MM.1S (cell line): ENCODE measurements at regions not wholly inside any gene's neighbourhood (a gene's known extent, or its start where the extent isn't known, plus 50 kb on each side); places are given as distances from the start of the nearest gene placed in this dataset.

Experiments
- CTCF ChIP-seq: fragments of 300-600 bp; sonication (generic); IDR thresholded peaks from 2 replicates; pipeline ENCODE4 v1.5.1; 2016; ENCODE audit warnings: antibody characterized with exemption, low read length, mixed read lengths
- EZH2 ChIP-seq: fragments of 300-600 bp; sonication (generic); optimal IDR thresholded peaks from 2 replicates; pipeline ENCODE3; 2017; ENCODE audit warnings: low read depth, mild to moderate bottlenecking, antibody characterized with exemption, low read length, mixed read lengths

- TF ChIP-seq EZH2 (no peak), CTCF (no peak)
Observed at GRCh38 chr5:3365501-3366215, 230.0 kb upstream of the IRX1 start.
